Esophagus muscularis mucosa (tissue), 4 donors: ENCODE measurements at regions not wholly inside any gene's neighbourhood (a gene's known extent, or its start where the extent isn't known, plus 50 kb on each side); places are given as distances from the start of the nearest gene placed in this dataset.

ENCODE experiments used
- DNase-seq: peaks from one replicate; pipeline ENCODE4 v3.0.0-alpha.2; 2017; ENCODE audit errors: extremely low spot score
- H3K27ac ChIP-seq, 4 donors: fragments of 200-600 bp; sonication (generic); replicated peaks in 1 of 4; 1 replicate in 3 of 4; 2 replicates in 1 of 4; pipeline ENCODE4 v1.5.1; 2016 to 2019; ENCODE audit warnings: mild to moderate bottlenecking in 1 of 4
- H3K27me3 ChIP-seq, 4 donors: fragments of 200-600 bp; sonication (generic); one replicate each; pipeline versions ENCODE4 v1.5.1 to v1.6.0; 2016 to 2019
- H3K36me3 ChIP-seq, 4 donors: fragments of 200-600 bp; sonication (generic); one replicate each; pipeline ENCODE4 v1.5.1; 2016 to 2019
- H3K4me1 ChIP-seq, 4 donors: fragments of 200-600 bp; sonication (generic); one replicate each; pipeline ENCODE4 v1.5.1; 2016 to 2019
- H3K4me3 ChIP-seq, 4 donors: fragments of 200-600 bp; sonication (generic); 1 replicate in 2 of 4; 2 replicates in 2 of 4; pipeline ENCODE4 v1.5.1; 2016 to 2019; ENCODE audit warnings: mild to moderate bottlenecking in 4 of 4, moderate library complexity in 1 of 4
- H3K9me3 ChIP-seq, 4 donors: fragments of 200-600 bp; sonication (generic); 1 replicate in 3 of 4; 2 replicates in 1 of 4; pipeline ENCODE4 v1.5.1; 2016 to 2019
- EP300 ChIP-seq: sonication (generic); formaldehyde crosslinking; IDR thresholded peaks from one replicate; pipeline ENCODE4 v1.6.1; 2017; ENCODE audit warnings: antibody characterized with exemption
- POLR2A ChIP-seq: fragments of 450-650 bp; IDR thresholded peaks from one replicate; pipeline ENCODE4 v1.6.1; 2017; ENCODE audit warnings: antibody characterized with exemption, moderate library complexity, mild to moderate bottlenecking, low read depth
- POLR2AphosphoS5 ChIP-seq, 2 donors: sonication (generic); formaldehyde crosslinking; IDR thresholded peaks; one replicate each; pipeline ENCODE4 v1.6.1; 2017; ENCODE audit warnings: antibody characterized with exemption in 2 of 2
- WGBS: methylation state at CpG from one replicate; pipeline ENCODE4 v1.1.5; 2018; 5-methylcytosine and 5-hydroxymethylcytosine counted together
- intact Hi-C: fragments of 100-400 bp; cut with DNase I; formaldehyde crosslinking; loops from one replicate; pipeline ENCODE4 v1.15.1; 2023
- TF ChIP-seq, protein P1 (sequence below), 3 experiments: fragments of 200-600 bp in 2 of 3; fragments of 450-650 bp in 1 of 3; sonication (generic) in 2 of 3; IDR thresholded peaks; one replicate each; pipeline ENCODE4 v1.5.1; 2017 to 2019; ENCODE audit warnings: antibody characterized with exemption in 3 of 3, mild to moderate bottlenecking in 2 of 3, moderate library complexity in 1 of 3

DNA sequence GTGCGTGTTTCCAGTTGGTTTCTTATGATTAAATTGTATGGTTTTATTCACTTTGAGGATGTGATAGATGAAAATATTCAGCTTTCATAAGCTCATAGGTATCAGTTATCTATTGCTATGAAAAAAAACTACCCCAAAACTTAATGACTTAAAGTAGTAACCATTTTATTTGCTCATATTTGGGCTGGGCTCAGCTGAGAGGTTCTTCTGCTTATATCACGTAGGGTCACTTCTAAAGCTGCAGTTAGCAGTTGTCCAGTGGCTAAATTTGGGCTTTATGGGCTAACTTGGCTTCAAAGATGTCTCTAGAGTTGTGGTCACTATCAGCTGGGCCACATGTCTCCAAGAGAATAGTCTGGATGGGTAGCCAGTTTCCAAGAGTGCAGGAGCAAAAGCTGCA lies 206.4 kb upstream of the LYPLAL1 start:
- no peak overlapping the region for H3K27ac ChIP-seq
- WGBS, result 100% methylated on average over 2 of the region's 2 CpGs
- TF ChIP-seq EP300 (no peak), POLR2A (no peak), POLR2AphosphoS5 (IDR thresholded peaks at IDR 0.05) (no peak)
- TF ChIP-seq, protein P1, sequence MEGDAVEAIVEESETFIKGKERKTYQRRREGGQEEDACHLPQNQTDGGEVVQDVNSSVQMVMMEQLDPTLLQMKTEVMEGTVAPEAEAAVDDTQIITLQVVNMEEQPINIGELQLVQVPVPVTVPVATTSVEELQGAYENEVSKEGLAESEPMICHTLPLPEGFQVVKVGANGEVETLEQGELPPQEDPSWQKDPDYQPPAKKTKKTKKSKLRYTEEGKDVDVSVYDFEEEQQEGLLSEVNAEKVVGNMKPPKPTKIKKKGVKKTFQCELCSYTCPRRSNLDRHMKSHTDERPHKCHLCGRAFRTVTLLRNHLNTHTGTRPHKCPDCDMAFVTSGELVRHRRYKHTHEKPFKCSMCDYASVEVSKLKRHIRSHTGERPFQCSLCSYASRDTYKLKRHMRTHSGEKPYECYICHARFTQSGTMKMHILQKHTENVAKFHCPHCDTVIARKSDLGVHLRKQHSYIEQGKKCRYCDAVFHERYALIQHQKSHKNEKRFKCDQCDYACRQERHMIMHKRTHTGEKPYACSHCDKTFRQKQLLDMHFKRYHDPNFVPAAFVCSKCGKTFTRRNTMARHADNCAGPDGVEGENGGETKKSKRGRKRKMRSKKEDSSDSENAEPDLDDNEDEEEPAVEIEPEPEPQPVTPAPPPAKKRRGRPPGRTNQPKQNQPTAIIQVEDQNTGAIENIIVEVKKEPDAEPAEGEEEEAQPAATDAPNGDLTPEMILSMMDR (IDR thresholded peaks at IDR 0.05), result no peak
- H3K27me3 ChIP-seq, result no peaks in the 10 kb centered on the region
- H3K4me3 ChIP-seq, result no peak overlapping the region
- DNase-seq, result no peak
- intact Hi-C loops, result no loop called here
- H3K36me3 ChIP-seq, result no peaks in the 10 kb centered on the region
- H3K9me3 ChIP-seq, result peaks cover 0 to 12% (median 3%) of the 10 kb centered on the region in 4 donors
- H3K4me1 ChIP-seq, result no peaks in the 10 kb centered on the region

DNA sequence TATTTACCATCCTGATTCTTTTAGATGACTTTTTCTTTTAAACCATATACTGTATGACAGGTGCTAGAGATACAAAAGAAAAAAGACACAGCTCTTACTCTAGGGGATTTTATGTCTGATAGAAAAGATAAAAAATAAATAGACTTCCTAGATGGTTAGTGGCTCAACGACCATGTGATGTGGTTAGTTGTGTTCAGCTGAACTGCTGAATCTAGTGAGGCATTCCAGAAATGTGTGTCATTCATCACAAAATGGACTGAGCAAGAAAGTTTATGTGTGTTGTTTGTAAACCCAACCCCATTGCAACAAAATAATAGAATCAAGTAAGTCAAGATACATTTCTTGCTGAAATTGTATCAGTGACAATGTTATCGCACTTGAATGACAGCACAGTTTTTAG lies 205.8 kb upstream of the LYPLAL1 start:
- H3K36me3 ChIP-seq, result no peaks in the 10 kb centered on the region
- peaks cover 0 to 12% (median 3%) of the 10 kb centered on the region in 4 donors for H3K9me3 ChIP-seq
- no peak overlapping the region for H3K27ac ChIP-seq
- intact Hi-C loops, result no loop called here
- no peaks in the 10 kb centered on the region for H3K4me1 ChIP-seq
- H3K4me3 ChIP-seq, result no peak overlapping the region
- no peak for TF ChIP-seq POLR2AphosphoS5 (IDR thresholded peaks at IDR 0.05)
- no peak for TF ChIP-seq EP300
- no peak for TF ChIP-seq POLR2A
- TF ChIP-seq, protein P1 (IDR thresholded peaks at IDR 0.05), result no peak
- H3K27me3 ChIP-seq, result no peaks in the 10 kb centered on the region
- 76% methylated on average over 2 of the region's 2 CpGs for WGBS
- DNase-seq, result no peak

DNA sequence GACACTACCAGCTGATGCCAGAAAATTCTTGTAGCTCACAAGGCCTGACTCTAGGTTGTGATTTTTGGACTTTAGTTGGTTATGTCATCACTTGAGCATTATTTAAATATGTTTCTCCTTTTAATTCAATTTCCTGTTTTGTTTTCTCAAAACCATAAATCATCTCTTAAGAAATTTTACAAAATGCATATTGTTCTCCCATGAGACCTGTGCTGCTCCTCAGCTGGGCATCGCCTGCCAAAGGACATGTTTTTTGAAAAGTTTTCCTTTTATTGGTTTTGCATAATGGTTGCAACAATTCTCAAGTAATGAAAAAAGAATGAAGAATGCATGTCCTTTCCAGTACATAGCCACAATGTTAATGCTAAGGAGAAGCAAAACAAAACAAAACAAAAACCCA lies 204.7 kb upstream of the LYPLAL1 start:
- no peak overlapping the region for H3K4me3 ChIP-seq
- intact Hi-C loops, result no loop called here
- WGBS, result 94% methylated on average over 1 of the region's 1 CpG

DNA sequence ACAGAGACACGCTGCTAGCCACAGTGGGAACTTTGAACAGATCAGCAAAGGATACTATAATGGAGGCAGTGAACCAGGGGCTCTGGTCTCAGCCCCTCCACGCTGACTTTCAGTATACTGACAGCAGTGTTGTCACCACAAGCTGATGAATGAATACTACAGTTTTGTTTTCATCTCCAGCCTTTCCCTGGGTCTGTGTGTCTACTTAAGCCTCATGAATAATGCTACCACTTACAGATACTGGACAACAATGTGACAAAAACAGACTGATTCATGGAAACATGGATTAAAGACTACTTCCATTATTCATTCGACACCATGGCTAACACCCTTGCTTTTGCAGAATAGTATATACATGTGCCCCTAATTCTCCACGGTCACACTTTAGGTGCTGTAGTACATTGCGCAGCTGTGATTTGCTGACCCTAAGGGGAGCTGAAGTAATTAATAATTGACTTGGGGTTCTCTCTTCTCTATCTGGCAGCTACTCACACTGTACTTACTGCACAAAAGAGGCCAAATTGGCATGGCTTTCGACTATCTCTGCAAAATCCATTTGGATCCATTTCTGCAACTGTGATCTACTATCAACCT lies 203.2 kb upstream of the LYPLAL1 start:
- no peak overlapping the region for H3K27ac ChIP-seq
- no peak overlapping the region for H3K4me3 ChIP-seq
- no peaks in the 10 kb centered on the region for H3K4me1 ChIP-seq
- WGBS, result 84% methylated on average over 6 of the region's 6 CpGs
- no peaks in the 10 kb centered on the region for H3K36me3 ChIP-seq
- no peaks in the 10 kb centered on the region for H3K27me3 ChIP-seq
- no peak for DNase-seq
- TF ChIP-seq POLR2A (no peak), EP300 (no peak), POLR2AphosphoS5 (IDR thresholded peaks at IDR 0.05) (no peak)
- TF ChIP-seq, protein P1 (IDR thresholded peaks at IDR 0.05), result no peak
- H3K9me3 ChIP-seq, result peaks cover 0 to 12% (median 3%) of the 10 kb centered on the region in 4 donors
- intact Hi-C loops, result no loop called here

More for the DNA sequence above, 204.7 kb upstream of the LYPLAL1 start:
- Histone ChIP-seq H3K27ac (no peak overlapping the region), H3K27me3 (no peaks in the 10 kb centered on the region), H3K36me3 (no peaks in the 10 kb centered on the region), H3K4me1 (no peaks in the 10 kb centered on the region), H3K9me3 (peaks cover 0 to 12% (median 3%) of the 10 kb centered on the region in 4 donors)
- TF ChIP-seq POLR2AphosphoS5 (IDR thresholded peaks at IDR 0.05) (no peak), EP300 (no peak), POLR2A (no peak)
- TF ChIP-seq, protein P1 (IDR thresholded peaks at IDR 0.05), result no peak
- no peak for DNase-seq

DNA sequence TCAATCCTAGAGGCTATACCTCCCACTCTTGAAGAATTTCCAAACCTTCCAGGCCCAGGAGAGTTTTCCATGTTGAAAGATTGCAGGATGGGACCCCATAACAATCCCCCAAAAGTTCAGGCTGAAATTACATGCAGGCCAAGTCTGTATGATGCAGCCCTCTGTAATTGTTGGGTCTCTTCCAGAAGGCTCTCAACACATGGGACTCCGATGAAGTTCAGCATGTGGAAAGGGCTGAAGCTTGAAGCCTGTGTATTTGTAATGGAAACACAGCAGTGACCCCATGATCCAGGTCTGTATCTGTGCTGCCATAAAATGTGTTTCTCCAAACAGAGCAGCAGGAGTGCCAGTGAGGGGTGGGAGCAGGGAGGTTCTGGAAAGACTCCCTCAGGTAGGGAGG lies 202.5 kb upstream of the LYPLAL1 start:
- Histone ChIP-seq H3K4me1 (no peaks in the 10 kb centered on the region), H3K27ac (no peak overlapping the region), H3K9me3 (peaks cover 0 to 12% (median 3%) of the 10 kb centered on the region in 4 donors), H3K36me3 (no peaks in the 10 kb centered on the region), H3K27me3 (no peaks in the 10 kb centered on the region), H3K4me3 (no peak overlapping the region)
- TF ChIP-seq POLR2AphosphoS5 (IDR thresholded peaks at IDR 0.05), result no peak
- 57% methylated on average over 1 of the region's 1 CpG for WGBS
- intact Hi-C loops, result no loop called here
- no peak for DNase-seq
